Astrocyte (in vitro differentiated cells and primary cell): ENCODE measurements at regions not wholly inside any gene's neighbourhood (a gene's known extent, or its start where the extent isn't known, plus 50 kb on each side); places are given as distances from the start of the nearest gene placed in this dataset.

Experiments used
- EZH2 ChIP-seq: IDR thresholded peaks from 2 replicates; pipeline ENCODE4 v1.6.1; 2012; ENCODE audit warnings: mild to moderate bottlenecking, low read length, inconsistent platforms; ENCODE audit not compliant: insufficient read depth
- TF ChIP-seq, protein P1 (sequence below): IDR thresholded peaks from 2 replicates; pipeline ENCODE4 v1.5.1; 2011; ENCODE audit warnings: low read depth, mild to moderate bottlenecking, inconsistent platforms, low read length, moderate library complexity; ENCODE audit not compliant: insufficient read depth

DNA sequence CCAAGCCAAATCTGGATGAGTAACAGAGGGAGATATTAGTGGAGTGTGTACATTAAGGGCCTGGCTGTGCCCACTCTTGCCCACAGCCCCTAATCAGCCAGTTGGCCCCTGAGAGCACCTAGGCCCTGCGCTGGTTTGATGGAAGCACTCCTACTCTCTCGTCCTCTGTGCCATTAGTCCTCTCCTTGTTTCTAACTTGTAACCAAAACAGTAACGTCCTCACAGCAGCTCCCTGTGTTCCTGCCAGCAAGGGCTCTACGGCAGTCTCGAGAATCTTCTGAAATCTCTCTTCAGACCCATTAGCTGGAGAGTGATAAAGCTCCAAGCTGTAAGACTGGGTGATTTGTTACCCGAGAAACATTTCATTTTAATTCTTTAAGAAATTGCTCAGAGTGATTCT, 76.1 kb downstream of the LRRC30 start:
- TF ChIP-seq, protein P1, sequence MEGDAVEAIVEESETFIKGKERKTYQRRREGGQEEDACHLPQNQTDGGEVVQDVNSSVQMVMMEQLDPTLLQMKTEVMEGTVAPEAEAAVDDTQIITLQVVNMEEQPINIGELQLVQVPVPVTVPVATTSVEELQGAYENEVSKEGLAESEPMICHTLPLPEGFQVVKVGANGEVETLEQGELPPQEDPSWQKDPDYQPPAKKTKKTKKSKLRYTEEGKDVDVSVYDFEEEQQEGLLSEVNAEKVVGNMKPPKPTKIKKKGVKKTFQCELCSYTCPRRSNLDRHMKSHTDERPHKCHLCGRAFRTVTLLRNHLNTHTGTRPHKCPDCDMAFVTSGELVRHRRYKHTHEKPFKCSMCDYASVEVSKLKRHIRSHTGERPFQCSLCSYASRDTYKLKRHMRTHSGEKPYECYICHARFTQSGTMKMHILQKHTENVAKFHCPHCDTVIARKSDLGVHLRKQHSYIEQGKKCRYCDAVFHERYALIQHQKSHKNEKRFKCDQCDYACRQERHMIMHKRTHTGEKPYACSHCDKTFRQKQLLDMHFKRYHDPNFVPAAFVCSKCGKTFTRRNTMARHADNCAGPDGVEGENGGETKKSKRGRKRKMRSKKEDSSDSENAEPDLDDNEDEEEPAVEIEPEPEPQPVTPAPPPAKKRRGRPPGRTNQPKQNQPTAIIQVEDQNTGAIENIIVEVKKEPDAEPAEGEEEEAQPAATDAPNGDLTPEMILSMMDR = no peak
- TF ChIP-seq EZH2 = no peak
